HepG2 (cell line): ENCODE measurements at regions not wholly inside any gene's neighbourhood (a gene's known extent, or its start where the extent isn't known, plus 50 kb on each side); places are given as distances from the start of the nearest gene placed in this dataset.

Source experiments
- ATAC-seq: fragments of 200-7000 bp; cut with Tn5 transposase; 3 replicates; pipeline ENCODE4 v1.9.1; 2020; ENCODE audit warnings: mild to moderate bottlenecking, moderate library complexity
- BruUV-seq: library from RNA; stranded (reverse); fragments of 400-500 nt; replicated peaks from 2 replicates; lab custom pipeline; 2021; lab: Mats Ljungman, UMichigan
- CTCF ChIA-PET: fragments of 300-600 bp; formaldehyde crosslinking; extraction: SDS; loops from one replicate; lab custom pipeline; 2021; ENCODE audit warnings: low total read pairs, inconsistent platforms, low intra/inter-chr PET ratio; lab: Yijun Ruan, JAX
- POLR2A ChIA-PET: fragments of 350-600 bp; sonication (Branson Sonifier 250); formaldehyde crosslinking; loops from one replicate; lab custom pipeline; 2020; ENCODE audit warnings: antibody characterized with exemption, inconsistent platforms; lab: Yijun Ruan, JAX
- DNase-seq: peaks from one replicate; pipeline ENCODE4 v3.0.0-alpha.2; 2015; ENCODE audit warnings: low spot score
- FAIRE-seq: peaks from 3 replicates; lab custom pipeline; 2011; peaks lifted over from hg19 to GRCh38; lab: Jason Lieb, UNC
- H2AFZ ChIP-seq: one replicate; pipeline ENCODE4 v1.6.1; 2011; ENCODE audit warnings: low read length, inconsistent platforms
- H3K27ac ChIP-seq: fragments of 300-600 bp; 3 replicates; pipeline ENCODE4 v1.8.0; 2011; ENCODE audit warnings: mixed run types, mild to moderate bottlenecking, mixed read lengths, low read length, inconsistent platforms; ENCODE audit not compliant: insufficient read depth; ENCODE audit errors: extremely low read length
- H3K27me3 ChIP-seq, 2 experiments: fragments of 200-600 bp in 1 of 2; 2 replicates in 1 of 2; 3 replicates in 1 of 2; pipeline versions ENCODE4 v1.6.0 to v1.8.0; 2011; ENCODE audit warnings: low read length in 2 of 2, mild to moderate bottlenecking in 2 of 2, moderate library complexity in 2 of 2, inconsistent platforms in 1 of 2; ENCODE audit not compliant: insufficient read depth in 2 of 2, control insufficient read depth in 1 of 2
- H3K36me3 ChIP-seq, 2 experiments: fragments of 200-600 bp in 1 of 2; replicated peaks in 1 of 2; 2 replicates in 1 of 2; 3 replicates in 1 of 2; pipeline versions ENCODE4 v1.5.1 to v1.8.0; 2011; ENCODE audit warnings: low read length in 2 of 2, inconsistent platforms in 1 of 2; ENCODE audit not compliant: insufficient read depth in 2 of 2, control insufficient read depth in 1 of 2
- H3K4me1 ChIP-seq: 2 replicates; pipeline ENCODE4 v1.5.1; 2012; ENCODE audit warnings: low read length, inconsistent platforms; ENCODE audit not compliant: insufficient read depth
- H3K4me2 ChIP-seq: 2 replicates; pipeline ENCODE4 v1.6.0; 2011; ENCODE audit warnings: low read depth, low read length, inconsistent platforms
- H3K4me3 ChIP-seq, 3 experiments: fragments of 200-600 bp in 1 of 3; sonication (generic), shearing (Covaris generic) in 1 of 3; replicated peaks in 1 of 3; 2 replicates each; pipeline ENCODE4 v1.5.1; 2011 to 2016; ENCODE audit warnings: low read length in 3 of 3, inconsistent platforms in 2 of 3, low read depth in 2 of 3, mild to moderate bottlenecking in 2 of 3, control low read depth in 1 of 3, mixed read lengths in 1 of 3; ENCODE audit not compliant: insufficient read depth in 1 of 3
- H3K79me2 ChIP-seq: one replicate; pipeline ENCODE4 v1.6.1; 2011; ENCODE audit warnings: low read length, inconsistent platforms; ENCODE audit not compliant: insufficient read depth
- H3K9ac ChIP-seq: 2 replicates; pipeline ENCODE4 v1.6.0; 2011; ENCODE audit warnings: mild to moderate bottlenecking, low read depth, low read length, inconsistent platforms; ENCODE audit not compliant: insufficient read depth
- H3K9me3 ChIP-seq: 2 replicates; pipeline ENCODE4 v1.5.1; 2012; ENCODE audit warnings: mild to moderate bottlenecking, low read length
- H4K20me1 ChIP-seq: 2 replicates; pipeline ENCODE4 v1.6.0; 2011; ENCODE audit warnings: inconsistent platforms, mild to moderate bottlenecking, low read length, moderate library complexity; ENCODE audit not compliant: insufficient read depth
- HINFP ChIP-seq: sonication (generic); formaldehyde crosslinking; IDR thresholded peaks from 2 replicates; pipeline ENCODE4 v1.4.0; 2020; ENCODE audit warnings: low read depth, mild to moderate bottlenecking, missing genetic modification reagents
- TFDP1 ChIP-seq: IDR thresholded peaks from 2 replicates; pipeline ENCODE4 v1.6.1; 2016; ENCODE audit warnings: missing compliant biosample characterization, missing genetic modification reagents, borderline replicate concordance
- ZNF205 ChIP-seq: IDR thresholded peaks from 2 replicates; pipeline ENCODE4 v1.6.1; 2018; ENCODE audit warnings: missing biosample characterization, missing genetic modification reagents
- WGBS: methylation state at CpG from one replicate; pipeline ENCODE4 v1.1.6; 2017; ENCODE audit warnings: low lambda C conversion rate; 5-methylcytosine and 5-hydroxymethylcytosine counted together
- in situ Hi-C: cut with HindIII; loops from 2 replicates; pipeline ENCODE4 v1.10.0; 2017; ENCODE audit warnings: low pct_unique_long_range_greater_than_20kb; ENCODE audit not compliant: extremely low pct_ligation_motif_present
- intact Hi-C: fragments of 100-400 bp; cut with micrococcal nuclease; formaldehyde crosslinking; loops from one replicate; pipeline ENCODE4 v1.10.0; 2022; ENCODE audit not compliant: unreplicated experiment

- FAIRE-seq = no peak
Observed at GRCh38 chr14:89484051-89484844, 67.2 kb upstream of the FOXN3 start.

More at GRCh38 chr14:89484051-89484844, 67.2 kb upstream of the FOXN3 start:
- CTCF ChIA-PET = no interaction called here
- Histone ChIP-seq H3K4me1 (peaks cover 51% of the 10 kb centered on the region), H4K20me1 (no peaks in the 10 kb centered on the region)
- WGBS = 94% methylated on average over 8 of the region's 9 CpGs
- peak; percentile 76; the same call in 1 of the 2 replicates for TF ChIP-seq ZNF205 (CRISPR knock-in tag)
- no peak for TF ChIP-seq HINFP (CRISPR knock-in tag)
- TF ChIP-seq TFDP1 (CRISPR knock-in tag) = no peak
- TF ChIP-seq, all 625 proteins: peak for 1
- DNase-seq (no peak), ATAC-seq (no peak)
- Histone ChIP-seq H3K79me2 (no peaks in the 10 kb centered on the region), H3K4me2 (no peak overlapping the region), H3K27me3 (no peaks in the 10 kb centered on the region), H3K36me3 (no peaks in the 10 kb centered on the region; a peak in 1 of 5 replicates), H2AFZ (no peak overlapping the region), H3K4me3 (no peak overlapping the region), H3K27ac (no peak overlapping the region), H3K9me3 (no peaks in the 10 kb centered on the region), H3K9ac (no peak overlapping the region)
- intact Hi-C loops (no loop called here), in situ Hi-C loops (no loop called here)
- no TSS peak for BruUV-seq
- POLR2A ChIA-PET = no interaction called here
